ENCODE measurements at regions not wholly inside any gene's neighbourhood (a gene's known extent, or its start where the extent isn't known, plus 50 kb on each side); places are given as distances from the start of the nearest gene placed in this dataset.

GRCh38 chr11:115869780-115870431 is 365.7 kb upstream of the CADM1 start:
- Histone ChIP-seq H3K9me3 (peaks cover 0 to 11% (median 0%) of the 10 kb centered on the region in 3 donors), H3K4me1 (no peaks in the 10 kb centered on the region), H3K4me3 (no peak overlapping the region), H3K36me3 (no peaks in the 10 kb centered on the region), H3K27me3 (no peaks in the 10 kb centered on the region), H3K27ac (no peak overlapping the region)
- no peak for DNase-seq
- intact Hi-C loops (cut with DNase I; ENCODE audit: low total_unique reads) = no loop called here
- no peak for TF ChIP-seq CTCF (IDR thresholded peaks at IDR 0.05)

- TF ChIP-seq CTCF (IDR thresholded peaks at IDR 0.05) = no peak
- H3K27me3 ChIP-seq = no peaks in the 10 kb centered on the region
- intact Hi-C loops (cut with DNase I; ENCODE audit: low total_unique reads) = no loop called here
- no peak for DNase-seq
- no peak overlapping the region for H3K27ac ChIP-seq
- no peaks in the 10 kb centered on the region for H3K36me3 ChIP-seq
- H3K4me3 ChIP-seq = no peak overlapping the region
- H3K4me1 ChIP-seq = no peaks in the 10 kb centered on the region
- peaks cover 0 to 11% (median 0%) of the 10 kb centered on the region in 3 donors for H3K9me3 ChIP-seq
Observed at GRCh38 chr11:115869131-115869530, 364.9 kb upstream of the CADM1 start.

GRCh38 chr11:115860246-115860645 is 356.0 kb upstream of the CADM1 start:
- Histone ChIP-seq H3K27ac (no peak overlapping the region), H3K27me3 (no peaks in the 10 kb centered on the region)
- intact Hi-C loops (cut with DNase I; ENCODE audit: low total_unique reads) = no loop called here

GRCh38 chr11:115848611-115849010 is 344.4 kb upstream of the CADM1 start:
- DNase-seq = no peak
- H3K4me3 ChIP-seq = no peak overlapping the region
- peaks cover 0 to 5% (median 0%) of the 10 kb centered on the region in 3 donors for H3K9me3 ChIP-seq
- intact Hi-C loops (cut with DNase I; ENCODE audit: low total_unique reads) = no loop called here
- no peaks in the 10 kb centered on the region for H3K27me3 ChIP-seq
- H3K36me3 ChIP-seq = no peaks in the 10 kb centered on the region
- H3K4me1 ChIP-seq = no peaks in the 10 kb centered on the region
- H3K27ac ChIP-seq = no peak overlapping the region
- TF ChIP-seq CTCF (IDR thresholded peaks at IDR 0.05) = no peak

More at GRCh38 chr11:115860246-115860645, 356.0 kb upstream of the CADM1 start:
- H3K36me3 ChIP-seq = no peaks in the 10 kb centered on the region
- H3K9me3 ChIP-seq = peaks cover 0 to 12% (median 7%) of the 10 kb centered on the region in 3 donors
- H3K4me1 ChIP-seq = no peaks in the 10 kb centered on the region
- no peak overlapping the region for H3K4me3 ChIP-seq
- TF ChIP-seq CTCF (IDR thresholded peaks at IDR 0.05) = no peak
- no peak for DNase-seq

GRCh38 chr11:115848080-115848479 is 343.9 kb upstream of the CADM1 start:
- intact Hi-C loops (cut with DNase I; ENCODE audit: low total_unique reads) = no loop called here
- Histone ChIP-seq H3K27ac (no peak overlapping the region), H3K27me3 (no peaks in the 10 kb centered on the region), H3K4me3 (no peak overlapping the region), H3K9me3 (peaks cover 0 to 5% (median 0%) of the 10 kb centered on the region in 3 donors), H3K4me1 (no peaks in the 10 kb centered on the region), H3K36me3 (no peaks in the 10 kb centered on the region)
- no peak for DNase-seq
- TF ChIP-seq CTCF (IDR thresholded peaks at IDR 0.05) = no peak
